Suprapubic skin (tissue), 4 donors: ENCODE measurements at regions not wholly inside any gene's neighbourhood (a gene's known extent, or its start where the extent isn't known, plus 50 kb on each side); places are given as distances from the start of the nearest gene placed in this dataset.

ENCODE experiments used
- DNase-seq, 2 donors: peaks; one replicate each; pipeline ENCODE4 v3.0.0-alpha.2; 2019; ENCODE audit warnings: low spot score in 2 of 2
- H3K27ac ChIP-seq: fragments of 200-600 bp; sonication (generic); one replicate; pipeline ENCODE4 v1.5.1; 2019
- H3K27me3 ChIP-seq: fragments of 200-600 bp; sonication (generic); one replicate; pipeline ENCODE4 v1.5.1; 2019
- H3K36me3 ChIP-seq: fragments of 200-600 bp; sonication (generic); one replicate; pipeline ENCODE4 v1.5.1; 2019
- H3K4me1 ChIP-seq: fragments of 200-600 bp; sonication (generic); one replicate; pipeline ENCODE4 v1.5.1; 2019
- H3K4me3 ChIP-seq: fragments of 200-600 bp; sonication (generic); one replicate; pipeline ENCODE4 v1.5.1; 2019; ENCODE audit warnings: mild to moderate bottlenecking
- H3K9me3 ChIP-seq: fragments of 200-600 bp; sonication (generic); one replicate; pipeline ENCODE4 v1.5.1; 2019
- CTCF ChIP-seq, 2 donors: fragments of 200-600 bp in 1 of 2; fragments of 450-650 bp in 1 of 2; sonication (generic) in 1 of 2; IDR thresholded peaks; one replicate each; pipeline ENCODE4 v1.5.1; 2016 to 2019; ENCODE audit warnings: antibody characterized with exemption in 2 of 2, mild to moderate bottlenecking in 1 of 2, moderate library complexity in 1 of 2
- EP300 ChIP-seq: sonication (generic); formaldehyde crosslinking; IDR thresholded peaks from one replicate; pipeline ENCODE4 v1.6.1; 2017; ENCODE audit warnings: antibody characterized with exemption
- POLR2A ChIP-seq, 2 donors: fragments of 450-650 bp; IDR thresholded peaks; one replicate each; pipeline ENCODE4 v1.6.1; 2017; ENCODE audit warnings: antibody characterized with exemption in 2 of 2, mild to moderate bottlenecking in 2 of 2, moderate library complexity in 2 of 2
- POLR2AphosphoS5 ChIP-seq, 3 donors: sonication (generic); formaldehyde crosslinking; IDR thresholded peaks; one replicate each; pipeline ENCODE4 v1.6.1; 2017; ENCODE audit warnings: antibody characterized with exemption in 3 of 3
- WGBS: methylation state at CpG from one replicate; pipeline ENCODE4 v1.1.5; 2018; 5-methylcytosine and 5-hydroxymethylcytosine counted together

GRCh38 chr17:53740312-53740711 is 82.4 kb upstream of the KIF2B start:
- 97% methylated on average over 1 of the region's 1 CpG for WGBS
- Histone ChIP-seq H3K4me1 (no peaks in the 10 kb centered on the region), H3K27me3 (no peaks in the 10 kb centered on the region), H3K36me3 (no peaks in the 10 kb centered on the region), H3K4me3 (no peak overlapping the region), H3K9me3 (no peaks in the 10 kb centered on the region), H3K27ac (no peak overlapping the region)
- no peak for DNase-seq
- TF ChIP-seq CTCF (IDR thresholded peaks at IDR 0.05) (no peak), EP300 (no peak), POLR2A (IDR thresholded peaks at IDR 0.05) (no peak), POLR2AphosphoS5 (IDR thresholded peaks at IDR 0.05) (no peak)

- 71% methylated on average over 5 of the region's 5 CpGs for WGBS
- no peak for TF ChIP-seq POLR2AphosphoS5 (IDR thresholded peaks at IDR 0.05)
- TF ChIP-seq EP300 = no peak
- TF ChIP-seq POLR2A (IDR thresholded peaks at IDR 0.05) = no peak
- TF ChIP-seq CTCF (IDR thresholded peaks at IDR 0.05) = no peak
- no peak for DNase-seq
These were observed 86.0 kb upstream of the KIF2B start for GRCh38 chr17:53736516-53737240.

GRCh38 chr17:53724726-53725125 is 98.0 kb upstream of the KIF2B start:
- Histone ChIP-seq H3K4me1 (no peaks in the 10 kb centered on the region), H3K27me3 (no peaks in the 10 kb centered on the region), H3K9me3 (no peaks in the 10 kb centered on the region), H3K4me3 (no peak overlapping the region), H3K27ac (no peak overlapping the region), H3K36me3 (no peaks in the 10 kb centered on the region)
- DNase-seq = no peak
- no peak for TF ChIP-seq POLR2A (IDR thresholded peaks at IDR 0.05)
- TF ChIP-seq EP300 = no peak
- no peak for TF ChIP-seq CTCF (IDR thresholded peaks at IDR 0.05)
- no peak for TF ChIP-seq POLR2AphosphoS5 (IDR thresholded peaks at IDR 0.05)
- WGBS = 86% methylated on average over 1 of the region's 1 CpG

More at GRCh38 chr17:53736516-53737240, 86.0 kb upstream of the KIF2B start:
- H3K27me3 ChIP-seq = no peaks in the 10 kb centered on the region
- no peaks in the 10 kb centered on the region for H3K36me3 ChIP-seq
- no peak overlapping the region for H3K4me3 ChIP-seq
- no peaks in the 10 kb centered on the region for H3K9me3 ChIP-seq
- H3K4me1 ChIP-seq = no peaks in the 10 kb centered on the region
- no peak overlapping the region for H3K27ac ChIP-seq

GRCh38 chr17:53722407-53722806 is 100.3 kb upstream of the KIF2B start:
- Histone ChIP-seq H3K4me3 (no peak overlapping the region), H3K9me3 (peaks cover 6% of the 10 kb centered on the region), H3K4me1 (no peaks in the 10 kb centered on the region), H3K36me3 (no peaks in the 10 kb centered on the region), H3K27me3 (no peaks in the 10 kb centered on the region), H3K27ac (no peak overlapping the region)
- 47% methylated on average over 2 of the region's 2 CpGs for WGBS
- no peak for TF ChIP-seq CTCF (IDR thresholded peaks at IDR 0.05)
- no peak for TF ChIP-seq POLR2A (IDR thresholded peaks at IDR 0.05)
- DNase-seq = no peak

- no peak overlapping the region for H3K4me3 ChIP-seq
- H3K27me3 ChIP-seq = no peaks in the 10 kb centered on the region
- TF ChIP-seq POLR2A (IDR thresholded peaks at IDR 0.05) (no peak), EP300 (no peak), POLR2AphosphoS5 (IDR thresholded peaks at IDR 0.05) (no peak), CTCF (IDR thresholded peaks at IDR 0.05) (no peak)
- no peaks in the 10 kb centered on the region for H3K36me3 ChIP-seq
- H3K27ac ChIP-seq = no peak overlapping the region
- H3K4me1 ChIP-seq = no peaks in the 10 kb centered on the region
- peaks cover 10% of the 10 kb centered on the region for H3K9me3 ChIP-seq
- WGBS = 50% methylated on average over 2 of the region's 2 CpGs
- DNase-seq = no peak
These were observed 101.6 kb upstream of the KIF2B start for GRCh38 chr17:53721101-53721500.
